ENCODE measurements at regions not wholly inside any gene's neighbourhood (a gene's known extent, or its start where the extent isn't known, plus 50 kb on each side); places are given as distances from the start of the nearest gene placed in this dataset.

GRCh38 chr2:21480162-21480561 is 356.4 kb downstream of the TDRD15 start:
- Mint-ChIP-seq H3K36me3 (ENCODE audit: insufficient read depth, unreplicated experiment) (no peaks in the 10 kb centered on the region), H3K9me3 (ENCODE audit: unreplicated experiment) (no peaks in the 10 kb centered on the region), H3K4me3 (ENCODE audit: unreplicated experiment) (no peak overlapping the region), H3K4me1 (ENCODE audit: low read depth, unreplicated experiment) (no peaks in the 10 kb centered on the region), H3K27me3 (ENCODE audit: insufficient read depth, unreplicated experiment) (peaks cover 4% of the 10 kb centered on the region), H3K27ac (ENCODE audit: unreplicated experiment) (no peak overlapping the region)
- Histone ChIP-seq H3K27me3 (replicated peaks; ENCODE audit: control insufficient read depth, insufficient read depth, low read length) (no peaks in the 10 kb centered on the region), H3K9me3 (no peaks in the 10 kb centered on the region), H3K4me1 (no peaks in the 10 kb centered on the region), H3K4me3 (ENCODE audit: low read depth, low read length) (no peak overlapping the region), H3K36me3 (ENCODE audit: control insufficient read depth, insufficient read depth, low read length) (no peaks in the 10 kb centered on the region)
- no TSS peak for BruUV-seq (replicated peaks)
- TF ChIP-seq CTCF (IDR thresholded peaks at IDR 0.05; ENCODE audit: insufficient read depth in 1 of 2, low read depth in 1 of 2, low read length in 1 of 2, severe bottlenecking in 1 of 2, unreplicated experiment in 1 of 2), result no peak
- ChIA-PET CTCF (no interaction called here), POLR2A (no interaction called here)
- intact Hi-C loops (cut with micrococcal nuclease; ENCODE audit: unreplicated experiment), result no loop called here
- no peak for DNase-seq

GRCh38 chr2:21484643-21485042 is 360.9 kb downstream of the TDRD15 start:
- no peak for DNase-seq
- Histone ChIP-seq H3K4me1 (no peaks in the 10 kb centered on the region), H3K36me3 (ENCODE audit: control insufficient read depth, insufficient read depth, low read length) (no peaks in the 10 kb centered on the region), H3K4me3 (ENCODE audit: low read depth, low read length) (no peak overlapping the region), H3K27me3 (replicated peaks; ENCODE audit: control insufficient read depth, insufficient read depth, low read length) (no peaks in the 10 kb centered on the region), H3K9me3 (no peaks in the 10 kb centered on the region)
- TF ChIP-seq CTCF (IDR thresholded peaks at IDR 0.05; ENCODE audit: insufficient read depth in 1 of 2, low read depth in 1 of 2, low read length in 1 of 2, severe bottlenecking in 1 of 2, unreplicated experiment in 1 of 2), result no peak
- Mint-ChIP-seq H3K27ac (ENCODE audit: unreplicated experiment) (no peak overlapping the region), H3K27me3 (ENCODE audit: insufficient read depth, unreplicated experiment) (peaks cover 4% of the 10 kb centered on the region), H3K4me1 (ENCODE audit: low read depth, unreplicated experiment) (no peaks in the 10 kb centered on the region), H3K36me3 (ENCODE audit: insufficient read depth, unreplicated experiment) (no peaks in the 10 kb centered on the region), H3K9me3 (ENCODE audit: unreplicated experiment) (no peaks in the 10 kb centered on the region), H3K4me3 (ENCODE audit: unreplicated experiment) (no peak overlapping the region)
- BruUV-seq (replicated peaks), result no TSS peak
- CTCF ChIA-PET, result no interaction called here
- POLR2A ChIA-PET, result no interaction called here
- intact Hi-C loops (cut with micrococcal nuclease; ENCODE audit: unreplicated experiment), result no loop called here

GRCh38 chr2:21486445-21486844 is 362.7 kb downstream of the TDRD15 start:
- no peaks in the 10 kb centered on the region for H3K27me3 Mint-ChIP-seq (ENCODE audit: insufficient read depth, unreplicated experiment)
- ChIA-PET CTCF (no interaction called here), POLR2A (no interaction called here)
- H3K36me3 ChIP-seq (ENCODE audit: control insufficient read depth, insufficient read depth, low read length), result no peaks in the 10 kb centered on the region
- H3K4me3 ChIP-seq (ENCODE audit: low read depth, low read length), result no peak overlapping the region
- no peaks in the 10 kb centered on the region for H3K27me3 ChIP-seq (replicated peaks; ENCODE audit: control insufficient read depth, insufficient read depth, low read length)
- no peaks in the 10 kb centered on the region for H3K4me1 ChIP-seq
- H3K27ac Mint-ChIP-seq (ENCODE audit: unreplicated experiment), result no peak overlapping the region
- intact Hi-C loops (cut with micrococcal nuclease; ENCODE audit: unreplicated experiment), result no loop called here
- no peaks in the 10 kb centered on the region for H3K9me3 ChIP-seq
- no peaks in the 10 kb centered on the region for H3K9me3 Mint-ChIP-seq (ENCODE audit: unreplicated experiment)
- no peak for TF ChIP-seq CTCF (IDR thresholded peaks at IDR 0.05; ENCODE audit: insufficient read depth in 1 of 2, low read depth in 1 of 2, low read length in 1 of 2, severe bottlenecking in 1 of 2, unreplicated experiment in 1 of 2)
- H3K4me1 Mint-ChIP-seq (ENCODE audit: low read depth, unreplicated experiment), result no peaks in the 10 kb centered on the region
- BruUV-seq (replicated peaks), result no TSS peak
- no peaks in the 10 kb centered on the region for H3K36me3 Mint-ChIP-seq (ENCODE audit: insufficient read depth, unreplicated experiment)
- no peak for DNase-seq
- H3K4me3 Mint-ChIP-seq (ENCODE audit: unreplicated experiment), result no peak overlapping the region

Data from Caco-2 (cell line).